ENCODE measurements at regions not wholly inside any gene's neighbourhood (a gene's known extent, or its start where the extent isn't known, plus 50 kb on each side); places are given as distances from the start of the nearest gene placed in this dataset.

DNA sequence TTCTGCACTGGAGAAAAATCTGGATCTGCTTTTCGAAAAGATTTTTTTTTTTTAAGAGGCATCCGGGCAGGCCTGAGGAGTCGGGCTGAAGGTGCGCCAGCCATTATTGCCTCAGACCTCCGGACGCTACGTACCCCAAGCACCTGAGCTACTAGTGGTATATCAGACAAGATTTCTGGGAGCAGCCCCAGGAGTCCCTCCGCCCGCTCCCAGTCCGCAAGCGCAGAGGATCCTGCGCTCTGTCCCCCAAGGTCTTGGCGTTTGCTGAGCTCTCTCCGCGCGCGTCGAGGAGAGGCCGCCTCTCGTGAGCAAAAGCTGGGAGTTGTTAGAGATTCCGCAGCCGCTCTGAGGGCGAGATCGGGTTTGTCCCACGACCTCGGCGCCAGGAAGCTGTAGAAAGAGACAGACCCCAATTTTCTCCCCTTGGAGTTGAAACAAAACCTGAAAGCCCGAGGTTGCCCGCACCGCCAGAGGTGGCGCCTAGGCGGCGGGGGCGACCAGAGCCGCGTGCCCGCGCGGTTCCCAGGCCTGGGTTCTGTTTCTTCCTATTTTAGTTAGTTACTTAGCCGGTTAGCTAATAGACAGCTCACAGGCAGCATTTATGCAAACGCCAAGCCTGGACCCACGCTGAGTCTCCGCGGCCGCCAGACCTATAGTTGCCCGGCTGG, 72.5 kb upstream of the POLG start:
- Histone ChIP-seq H3K36me3 (no peaks in the 10 kb centered on the region), H3K27ac (no peak overlapping the region), H3K27me3 (peaks cover 36 to 67% of the 10 kb centered on the region in 2 donors), H3K4me3 (no peak overlapping the region), H3K4me1 (peaks cover 0 to 49% of the 10 kb centered on the region in 2 donors), H3K9me3 (no peaks in the 10 kb centered on the region)
- no peak for TF ChIP-seq CTCF (IDR thresholded peaks at IDR 0.05)
- DNase-seq (ENCODE audit: low spot score), result no peak

DNA sequence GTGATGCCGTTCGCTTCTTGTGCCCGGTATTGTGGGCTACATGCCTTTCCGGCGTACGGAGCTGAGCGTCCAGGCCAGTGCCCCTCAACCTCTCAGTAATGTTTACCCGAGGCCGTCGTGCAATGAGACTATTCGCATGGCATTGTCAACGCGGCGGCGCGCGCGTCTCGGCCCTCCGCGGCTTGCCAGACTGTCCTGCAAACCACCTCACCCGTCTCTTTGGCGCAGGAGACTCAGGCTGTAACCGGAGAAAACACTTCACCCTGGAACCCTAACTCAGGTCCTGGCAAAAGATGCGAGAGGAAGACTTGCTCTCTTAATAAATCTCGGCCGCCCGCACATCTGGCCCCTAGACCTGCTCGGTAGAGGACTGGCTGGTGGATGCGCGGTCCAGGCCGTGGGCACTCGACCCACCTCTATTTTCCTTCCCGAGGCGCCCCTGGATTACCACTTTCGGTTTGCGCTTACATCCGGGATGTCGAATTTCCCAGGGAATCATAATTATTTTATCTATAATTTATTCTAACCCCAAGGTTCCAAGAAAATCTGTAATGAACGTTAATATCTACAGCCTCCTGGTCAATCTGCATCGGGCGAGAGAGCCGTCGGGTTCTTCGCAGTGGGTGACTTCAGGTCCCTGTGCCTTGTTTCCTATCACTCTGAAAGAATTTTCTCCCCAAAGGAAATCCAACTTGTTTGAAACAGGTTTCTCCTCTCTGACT, 71.8 kb upstream of the POLG start:
- no peak for DNase-seq (ENCODE audit: low spot score)
- no peak for TF ChIP-seq CTCF (IDR thresholded peaks at IDR 0.05)
- peaks cover 0 to 45% of the 10 kb centered on the region in 2 donors for H3K4me1 ChIP-seq
- no peaks in the 10 kb centered on the region for H3K9me3 ChIP-seq
- H3K36me3 ChIP-seq, result no peaks in the 10 kb centered on the region
- H3K27ac ChIP-seq, result no peak overlapping the region
- no peak overlapping the region for H3K4me3 ChIP-seq
- peaks cover 34 to 63% of the 10 kb centered on the region in 2 donors for H3K27me3 ChIP-seq

- Histone ChIP-seq H3K27ac (no peak overlapping the region), H3K4me1 (peaks cover 0 to 40% of the 10 kb centered on the region in 2 donors), H3K4me3 (no peak overlapping the region), H3K36me3 (no peaks in the 10 kb centered on the region), H3K27me3 (peaks cover 26 to 60% of the 10 kb centered on the region in 2 donors), H3K9me3 (no peaks in the 10 kb centered on the region)
- DNase-seq (ENCODE audit: low spot score), result no peak
- no peak for TF ChIP-seq CTCF (IDR thresholded peaks at IDR 0.05)
Observed at GRCh38 chr15:89405494-89405893, 70.9 kb upstream of the POLG start.

DNA sequence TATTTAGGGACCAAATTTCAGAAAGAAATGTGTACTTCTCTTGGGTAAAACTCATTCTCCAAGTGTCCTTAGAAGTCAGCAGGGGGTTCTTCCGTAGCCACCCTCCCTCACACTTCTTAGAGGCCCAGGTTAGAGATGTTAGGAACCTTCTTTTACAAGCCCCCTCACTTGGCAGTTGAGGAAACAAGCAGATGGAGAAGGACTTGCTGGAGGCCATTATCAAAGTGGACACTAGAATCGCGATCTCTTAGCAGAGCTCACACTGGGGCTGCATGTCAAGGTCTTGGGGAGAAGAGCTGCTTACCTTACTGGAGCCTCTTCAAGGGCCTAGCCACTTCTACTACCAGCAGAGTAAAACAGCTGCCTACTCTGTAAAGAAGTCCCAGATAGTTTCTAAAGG, 69.4 kb upstream of the POLG start:
- DNase-seq (ENCODE audit: low spot score), result no peak
- H3K4me3 ChIP-seq, result no peak overlapping the region
- H3K27ac ChIP-seq, result no peak overlapping the region
- no peak for TF ChIP-seq CTCF (IDR thresholded peaks at IDR 0.05)
- no peaks in the 10 kb centered on the region for H3K36me3 ChIP-seq
- H3K4me1 ChIP-seq, result peaks cover 0 to 46% of the 10 kb centered on the region in 2 donors
- peaks cover 22 to 62% of the 10 kb centered on the region in 2 donors for H3K27me3 ChIP-seq
- no peaks in the 10 kb centered on the region for H3K9me3 ChIP-seq

- TF ChIP-seq CTCF (IDR thresholded peaks at IDR 0.05), result no peak
- H3K4me3 ChIP-seq, result no peak overlapping the region
- H3K9me3 ChIP-seq, result no peaks in the 10 kb centered on the region
- H3K27me3 ChIP-seq, result peaks cover 22 to 66% of the 10 kb centered on the region in 2 donors
- H3K4me1 ChIP-seq, result peaks cover 0 to 34% of the 10 kb centered on the region in 2 donors
- no peak overlapping the region for H3K27ac ChIP-seq
- H3K36me3 ChIP-seq, result no peaks in the 10 kb centered on the region
- no peak for DNase-seq (ENCODE audit: low spot score)
Observed at GRCh38 chr15:89402518-89402805, 67.8 kb upstream of the POLG start.

Data from right atrium auricular region (tissue), 2 donors.